ENCODE measurements at regions not wholly inside any gene's neighbourhood (a gene's known extent, or its start where the extent isn't known, plus 50 kb on each side); places are given as distances from the start of the nearest gene placed in this dataset.

- H3K27me3 ChIP-seq (ENCODE audit: insufficient read depth, low read depth), result no peaks in the 10 kb centered on the region
- CTCF ChIA-PET, result no interaction called here
- no peaks in the 10 kb centered on the region for H3K36me3 ChIP-seq (ENCODE audit: low read depth)
- H3K4me2 ChIP-seq, result no peak overlapping the region
- H3K4me1 ChIP-seq (replicated peaks; ENCODE audit: insufficient read depth), result peaks cover 2% of the 10 kb centered on the region
- no peak for DNase-seq
- intact Hi-C loops (cut with micrococcal nuclease; ENCODE audit: unreplicated experiment), result no loop called here
- H3K9me2 ChIP-seq (ENCODE audit: insufficient read depth), result no peaks in the 10 kb centered on the region
- H3K79me2 ChIP-seq (ENCODE audit: low read depth), result no peaks in the 10 kb centered on the region
- POLR2A ChIA-PET (ENCODE audit: unreplicated experiment), result no interaction called here
- no peak overlapping the region for H3K27ac ChIP-seq
- H3K9me3 ChIP-seq (ENCODE audit: insufficient read depth, low read depth), result no peaks in the 10 kb centered on the region
- H3K4me3 ChIP-seq, result no peak overlapping the region
- H4K20me1 ChIP-seq (ENCODE audit: insufficient read depth), result no peaks in the 10 kb centered on the region
- H2AFZ ChIP-seq, result no peak overlapping the region
- BruUV-seq (replicated peaks), result no TSS peak
- H3F3A ChIP-seq (ENCODE audit: insufficient read depth, low read depth), result no peaks in the 10 kb centered on the region
- TF ChIP-seq EZH2 (IDR thresholded peaks at IDR 0.05; ENCODE audit: low read depth), result no peak
- TF ChIP-seq CTCF (conservative IDR thresholded peaks at IDR 0.05), result no peak
Measured at GRCh38 chr14:22184830-22185168, 404.2 kb downstream of the DAD1 start.

GRCh38 chr14:22184157-22184829 is 404.7 kb downstream of the DAD1 start:
- Histone ChIP-seq H3F3A (ENCODE audit: insufficient read depth, low read depth) (no peaks in the 10 kb centered on the region), H3K4me2 (no peak overlapping the region), H3K9me3 (ENCODE audit: insufficient read depth, low read depth) (no peaks in the 10 kb centered on the region), H4K20me1 (ENCODE audit: insufficient read depth) (no peaks in the 10 kb centered on the region), H3K27me3 (ENCODE audit: insufficient read depth, low read depth) (no peaks in the 10 kb centered on the region), H2AFZ (no peak overlapping the region), H3K4me3 (no peak overlapping the region), H3K36me3 (ENCODE audit: low read depth) (no peaks in the 10 kb centered on the region), H3K27ac (no peak overlapping the region), H3K9me2 (ENCODE audit: insufficient read depth) (no peaks in the 10 kb centered on the region), H3K79me2 (ENCODE audit: low read depth) (no peaks in the 10 kb centered on the region), H3K4me1 (replicated peaks; ENCODE audit: insufficient read depth) (no peaks in the 10 kb centered on the region)
- POLR2A ChIA-PET (ENCODE audit: unreplicated experiment), result no interaction called here
- TF ChIP-seq EZH2 (IDR thresholded peaks at IDR 0.05; ENCODE audit: low read depth) (no peak), CTCF (conservative IDR thresholded peaks at IDR 0.05) (no peak)
- DNase-seq, result no peak
- intact Hi-C loops (cut with micrococcal nuclease; ENCODE audit: unreplicated experiment), result no loop called here
- BruUV-seq (replicated peaks), result no TSS peak
- CTCF ChIA-PET, result no interaction called here

GRCh38 chr14:22180045-22180444 is 409.0 kb downstream of the DAD1 start:
- intact Hi-C loops (cut with micrococcal nuclease; ENCODE audit: unreplicated experiment), result no loop called here
- POLR2A ChIA-PET (ENCODE audit: unreplicated experiment), result no interaction called here
- BruUV-seq (replicated peaks), result no TSS peak
- no peak for TF ChIP-seq CTCF (conservative IDR thresholded peaks at IDR 0.05)
- no peak for TF ChIP-seq EZH2 (IDR thresholded peaks at IDR 0.05; ENCODE audit: low read depth)
- Histone ChIP-seq H3K4me1 (replicated peaks; ENCODE audit: insufficient read depth) (no peaks in the 10 kb centered on the region), H3K27ac (no peak overlapping the region), H3K9me2 (ENCODE audit: insufficient read depth) (no peaks in the 10 kb centered on the region), H3K4me2 (no peak overlapping the region), H3K27me3 (ENCODE audit: insufficient read depth, low read depth) (no peaks in the 10 kb centered on the region), H3K36me3 (ENCODE audit: low read depth) (no peaks in the 10 kb centered on the region), H3F3A (ENCODE audit: insufficient read depth, low read depth) (no peaks in the 10 kb centered on the region), H3K9me3 (ENCODE audit: insufficient read depth, low read depth) (no peaks in the 10 kb centered on the region), H4K20me1 (ENCODE audit: insufficient read depth) (no peaks in the 10 kb centered on the region), H3K4me3 (no peak overlapping the region), H3K79me2 (ENCODE audit: low read depth) (no peaks in the 10 kb centered on the region), H2AFZ (no peak overlapping the region)
- DNase-seq, result no peak
- CTCF ChIA-PET, result no interaction called here

Measured in PC-9 (cell line).